NCI-H345 (cell line): ENCODE measurements at regions not wholly inside any gene's neighbourhood (a gene's known extent, or its start where the extent isn't known, plus 50 kb on each side); places are given as distances from the start of the nearest gene placed in this dataset.
A peak's percentile ranks its signal among the peaks of the same experiment; 100 is the strongest.

Experiments used
- DNase-seq: peaks from one replicate; lab custom pipeline; 2025; lab: John Stamatoyannopoulos, UW

DNA sequence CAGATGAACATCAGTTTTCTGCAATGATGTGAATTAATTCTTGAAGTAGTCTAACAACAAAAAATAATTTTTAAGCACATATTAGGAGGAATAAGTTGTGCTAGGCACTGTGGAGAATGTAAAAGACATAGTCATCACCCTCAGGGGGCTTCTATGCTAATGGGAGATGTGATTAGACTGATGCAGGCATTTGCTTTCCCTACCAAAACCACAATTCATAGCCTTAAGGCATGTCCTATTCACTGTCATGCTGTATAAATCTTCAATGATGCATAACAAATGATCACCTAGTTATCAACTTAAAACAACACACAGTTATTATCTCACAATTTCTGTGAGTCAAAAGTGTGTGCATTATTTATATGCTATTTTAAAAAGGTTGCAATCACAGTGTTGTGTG lies 422.6 kb downstream of the MAN2A1 start:
- DNase-seq, result no peak

DNA sequence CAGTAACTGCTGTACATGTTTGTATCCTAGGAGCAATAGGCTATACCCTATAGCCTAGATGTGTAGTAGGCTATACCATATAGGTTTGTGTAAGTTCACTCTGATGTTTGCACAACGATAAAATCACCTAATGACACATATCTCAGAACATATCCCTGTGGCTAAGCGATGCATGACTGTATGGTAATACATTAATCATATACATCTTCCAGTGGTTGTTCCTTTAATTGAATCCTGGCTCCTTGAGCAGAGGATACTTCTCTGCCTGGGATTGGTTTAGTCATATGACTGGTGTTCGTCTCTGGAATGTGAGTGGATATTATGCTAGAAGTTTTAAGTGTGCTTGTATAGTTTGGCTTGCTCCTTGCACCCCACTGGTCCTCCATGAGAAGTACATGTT lies 425.8 kb downstream of the MAN2A1 start:
- no peak for DNase-seq

DNA sequence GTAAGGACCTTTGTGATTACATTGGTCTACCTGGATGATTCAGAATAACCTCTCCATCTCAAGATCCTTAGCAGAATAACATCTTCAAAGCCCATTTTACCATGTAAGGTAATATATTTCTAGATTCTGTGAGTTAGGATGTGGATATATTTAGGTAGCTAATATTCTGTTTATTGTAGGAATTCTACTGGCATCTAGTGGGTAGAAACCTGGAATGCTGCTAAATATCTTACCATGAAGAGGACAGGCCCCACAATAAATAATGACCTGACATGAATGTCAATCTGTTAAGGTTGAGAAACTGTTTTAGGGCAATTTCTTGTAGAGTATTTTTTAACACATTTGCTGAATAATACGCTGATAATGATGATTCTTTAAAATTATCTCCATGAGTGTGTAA lies 426.8 kb downstream of the MAN2A1 start:
- no peak for DNase-seq

DNA sequence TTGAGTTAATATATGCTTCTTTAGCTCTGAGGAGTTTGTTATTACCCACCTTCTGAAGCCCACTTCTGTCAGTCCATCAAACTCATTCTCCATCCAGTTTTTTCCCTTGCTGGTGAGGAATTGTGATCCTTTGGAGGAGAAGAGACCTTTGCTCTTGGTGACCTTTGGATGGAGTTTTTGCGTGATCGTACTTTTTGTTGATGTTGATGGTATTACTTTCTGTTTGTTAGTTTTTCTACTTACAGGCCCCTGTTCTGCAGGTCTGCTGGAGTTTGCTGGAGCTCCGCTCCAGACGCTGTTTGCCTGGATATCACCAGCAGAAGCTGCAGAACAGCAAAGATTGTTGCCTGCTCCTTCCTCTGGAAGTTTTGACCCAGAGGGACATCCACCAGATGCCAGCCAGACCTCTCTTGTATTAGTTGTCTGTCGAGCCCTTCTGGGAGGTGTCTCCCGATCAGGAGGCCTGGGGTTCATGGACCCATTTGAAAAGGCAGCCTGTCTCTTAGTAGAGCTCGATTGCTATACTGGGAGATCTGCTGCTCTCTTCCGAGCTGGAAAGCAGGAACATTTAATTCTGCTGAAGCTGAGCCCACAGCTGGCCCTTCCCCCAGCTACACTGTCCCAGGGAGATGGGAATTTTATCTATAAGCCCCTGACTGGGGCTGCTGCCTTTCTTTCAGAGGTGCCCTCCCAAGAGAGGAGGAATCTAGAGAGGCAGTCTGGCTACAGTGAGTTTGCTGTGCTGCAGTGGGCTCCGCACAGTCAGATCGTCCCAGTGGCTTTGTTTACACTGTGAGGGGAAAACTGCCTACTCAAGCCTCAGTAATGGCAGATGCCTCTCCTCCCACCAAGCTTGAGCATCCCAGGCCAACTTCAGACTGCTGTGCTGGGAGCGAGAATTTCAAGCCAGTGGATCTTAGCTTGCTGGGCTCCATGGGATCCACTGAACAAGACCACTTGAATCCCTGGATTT lies 445.5 kb downstream of the MAN2A1 start:
- DNase-seq, result no peak

DNA sequence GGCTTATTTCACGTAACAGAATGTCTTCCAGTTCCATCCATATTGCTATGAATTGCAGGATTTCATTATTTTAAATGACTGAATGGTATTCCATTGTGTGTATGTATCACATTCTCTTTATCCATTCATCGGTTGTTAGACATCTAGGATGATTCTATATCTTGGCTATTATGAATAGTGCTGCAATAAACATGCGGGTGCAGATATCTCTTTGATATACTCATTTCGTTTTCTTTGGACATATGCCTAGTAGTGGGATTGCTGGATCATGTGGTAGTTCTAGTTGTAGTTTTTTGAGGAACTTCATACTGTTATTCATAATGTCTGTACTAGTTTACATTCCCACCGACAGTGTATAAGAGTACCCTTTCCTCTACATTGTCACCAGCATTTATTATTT lies 460.5 kb downstream of the MAN2A1 start:
- DNase-seq, result no peak

DNA sequence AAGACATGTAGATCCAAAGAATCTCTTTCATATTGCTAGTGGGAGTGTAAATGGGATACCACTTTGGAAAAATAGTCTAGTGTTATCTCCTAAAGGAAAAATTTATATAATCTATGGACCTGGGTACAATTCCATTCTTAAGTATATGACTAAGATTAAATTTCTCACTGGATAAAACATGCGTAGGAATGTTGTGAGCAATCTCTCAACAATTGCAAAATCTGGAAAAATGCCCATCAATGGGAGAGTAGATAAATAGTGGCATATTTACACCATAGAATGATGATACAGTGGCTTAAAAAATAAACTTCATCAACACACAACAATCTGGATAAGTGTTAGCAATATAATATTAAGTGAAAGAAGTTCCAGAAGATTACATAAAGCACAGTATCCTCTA lies 469.5 kb downstream of the MAN2A1 start:
- DNase-seq, result no peak

DNA sequence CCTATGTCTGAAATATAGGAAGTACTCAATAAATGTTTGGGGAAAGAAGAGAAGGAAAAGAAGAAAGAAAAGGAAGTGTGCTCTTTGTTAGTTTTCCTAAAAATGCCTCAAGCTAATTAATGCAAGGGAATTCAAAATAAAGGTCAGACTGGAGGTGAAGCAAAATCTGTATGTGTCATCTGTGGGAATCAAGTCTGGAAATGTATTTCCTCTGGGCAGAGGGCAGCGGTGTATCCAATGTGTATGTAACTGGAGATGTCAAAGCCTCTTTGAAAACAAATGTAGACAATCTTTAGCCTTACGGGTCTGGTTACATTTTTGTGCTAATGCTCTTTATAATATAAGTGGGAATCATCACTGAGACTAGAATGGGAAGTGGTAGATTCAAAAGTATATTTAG lies 471.4 kb downstream of the MAN2A1 start:
- DNase-seq, result no peak

DNA sequence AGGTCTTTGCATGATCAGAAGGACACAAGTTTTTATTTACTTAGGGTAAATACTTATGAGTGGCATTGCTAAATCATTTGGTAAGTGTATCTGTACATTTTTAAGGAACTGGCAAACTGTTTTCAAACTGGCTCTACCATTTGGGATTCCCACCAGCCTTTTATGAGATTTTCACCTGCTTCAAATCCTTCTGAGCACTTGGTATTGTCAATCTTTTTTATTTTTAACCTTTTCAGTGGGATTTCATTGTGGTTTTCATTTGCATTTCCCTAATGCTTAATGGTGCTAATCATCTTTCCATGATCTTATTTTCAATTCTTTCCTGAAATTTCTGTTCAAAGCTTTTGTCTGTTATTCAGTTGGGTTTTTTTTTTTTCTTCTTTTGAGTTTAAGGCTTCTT lies 475.6 kb downstream of the MAN2A1 start:
- no peak for DNase-seq

DNA sequence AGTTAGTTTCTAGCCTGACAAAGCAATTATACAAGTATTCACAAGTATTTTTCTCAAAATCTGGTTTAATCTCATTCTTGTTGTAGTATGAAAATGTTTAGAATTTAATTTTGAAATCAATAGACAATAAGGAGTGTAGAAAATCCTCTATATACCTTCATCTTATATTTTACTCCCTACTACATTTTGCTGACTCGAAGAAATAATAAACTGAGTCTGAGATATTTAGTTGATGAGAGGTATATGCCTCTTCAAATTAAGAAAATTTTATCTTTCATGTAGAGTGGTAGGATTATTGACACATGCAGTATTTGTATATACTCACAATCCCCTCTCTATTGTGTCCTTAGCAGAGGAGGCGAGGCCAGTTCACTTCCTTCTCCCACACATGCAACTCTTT lies 477.7 kb downstream of the MAN2A1 start:
- DNase-seq, result no peak

DNA sequence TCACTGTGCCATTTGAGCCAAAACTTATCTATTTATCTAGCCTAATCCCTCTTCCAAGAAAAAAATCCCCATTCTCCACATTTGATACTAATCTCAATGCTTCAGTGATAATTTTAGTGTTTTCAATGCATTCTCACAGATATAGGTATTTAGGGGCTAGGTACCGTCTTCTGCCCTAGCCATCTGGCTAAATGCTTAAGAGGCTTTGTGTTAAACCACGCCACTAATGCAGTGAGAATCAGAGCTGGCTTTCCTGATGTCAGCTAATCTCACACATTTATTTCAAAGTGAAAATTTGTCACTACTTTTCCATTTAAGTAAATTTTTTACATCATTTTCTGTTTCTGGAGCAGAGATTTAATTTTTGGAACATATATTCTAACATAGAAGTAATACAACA lies 479.7 kb downstream of the MAN2A1 start:
- no peak for DNase-seq

DNA sequence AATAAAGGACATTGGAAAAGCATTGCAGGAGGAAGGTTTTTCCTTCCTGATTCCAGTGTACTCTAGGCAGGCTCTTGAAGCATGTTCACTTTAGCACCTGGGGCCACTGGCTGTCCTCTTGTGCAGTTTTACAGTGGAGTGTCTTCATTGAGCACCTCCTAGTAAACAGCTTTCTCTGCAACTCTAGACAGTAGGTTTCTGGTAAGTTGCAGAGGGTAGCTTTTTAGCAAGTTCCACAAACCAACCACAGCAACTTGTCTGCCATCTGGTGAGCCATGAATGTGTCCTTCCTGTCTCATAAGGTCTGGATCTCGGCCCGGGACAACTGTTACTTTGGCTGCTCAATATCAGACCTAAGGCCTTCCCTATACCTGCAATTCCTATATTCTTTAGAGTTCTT lies 488.0 kb downstream of the MAN2A1 start:
- no peak for DNase-seq

DNA sequence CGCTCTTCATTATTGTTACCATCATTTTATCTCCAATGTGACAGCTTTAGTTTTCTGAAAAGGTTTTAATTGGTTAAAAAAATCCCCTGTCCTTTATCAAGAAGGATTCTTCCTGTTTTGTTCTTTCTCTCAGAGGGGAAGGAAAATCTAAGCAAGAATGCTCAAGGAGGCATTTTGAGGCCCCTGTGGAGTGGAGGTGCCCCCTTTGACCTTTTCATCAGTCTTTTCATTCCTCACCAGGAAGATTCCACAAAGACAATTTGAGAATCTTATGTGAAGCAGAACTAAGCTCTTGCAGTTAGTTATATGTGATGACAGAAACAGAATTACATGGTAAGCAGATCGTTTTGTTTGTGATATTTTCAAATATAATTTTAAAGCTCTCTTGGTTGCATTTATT lies 489.6 kb downstream of the MAN2A1 start:
- no peak for DNase-seq

DNA sequence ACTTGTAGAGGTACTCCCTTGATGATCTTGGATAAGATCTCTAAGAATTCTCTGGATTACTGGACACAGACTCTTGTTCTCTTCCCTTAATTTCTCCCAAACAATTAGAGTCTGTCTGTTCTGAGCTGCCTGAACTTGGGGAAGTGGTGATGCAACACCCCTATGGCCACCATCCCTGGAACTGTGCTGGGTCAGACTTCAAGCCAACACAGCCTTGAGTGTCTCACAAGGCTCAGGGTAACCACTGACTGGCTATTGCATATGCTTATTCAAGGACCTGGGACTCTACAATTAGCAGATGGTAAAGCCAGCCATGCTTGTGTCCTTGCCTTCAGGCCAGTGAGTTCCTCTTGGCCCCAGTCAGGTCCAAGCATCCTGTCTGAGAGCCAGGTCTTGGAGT lies 504.5 kb downstream of the MAN2A1 start:
- no peak for DNase-seq

DNA sequence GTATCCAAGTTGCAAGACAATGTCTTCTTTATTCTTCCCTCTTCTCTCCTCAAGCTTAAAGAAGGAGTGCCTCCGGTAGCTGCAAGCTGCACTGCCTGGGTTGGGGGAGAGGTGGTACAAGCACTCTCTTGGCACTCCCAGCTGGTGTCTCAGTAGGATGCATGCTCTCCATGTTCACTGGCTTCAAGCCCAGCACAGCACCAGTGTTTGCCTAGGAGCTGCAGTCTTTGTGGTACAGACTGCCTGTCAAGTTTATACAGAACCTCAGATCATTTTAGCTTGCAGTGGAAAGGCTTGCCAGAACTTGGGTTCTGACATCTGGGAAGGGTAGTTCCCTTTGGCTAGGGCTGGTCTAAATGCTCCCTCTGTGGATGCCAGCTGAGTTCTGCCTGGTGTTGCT lies 505.6 kb downstream of the MAN2A1 start:
- peak; percentile 59 for DNase-seq

DNA sequence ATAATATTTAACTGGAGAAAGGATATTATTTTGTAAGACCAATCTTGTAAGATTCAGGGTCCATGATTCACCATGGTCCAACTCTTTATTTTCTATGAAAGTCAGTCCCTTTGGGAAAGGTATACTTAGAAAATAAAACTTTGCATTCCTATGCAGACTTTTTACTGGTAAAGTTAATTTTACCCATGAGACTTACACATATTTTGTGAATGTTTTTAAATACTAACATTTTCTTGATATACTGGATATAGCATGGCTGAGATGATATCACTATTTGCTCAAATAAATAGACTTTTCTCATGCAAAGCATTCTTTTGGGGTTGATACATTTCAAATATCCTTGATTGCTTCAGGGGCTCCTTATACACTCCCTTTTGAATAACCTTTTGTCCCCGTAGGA lies 512.1 kb downstream of the MAN2A1 start:
- DNase-seq, result no peak

DNA sequence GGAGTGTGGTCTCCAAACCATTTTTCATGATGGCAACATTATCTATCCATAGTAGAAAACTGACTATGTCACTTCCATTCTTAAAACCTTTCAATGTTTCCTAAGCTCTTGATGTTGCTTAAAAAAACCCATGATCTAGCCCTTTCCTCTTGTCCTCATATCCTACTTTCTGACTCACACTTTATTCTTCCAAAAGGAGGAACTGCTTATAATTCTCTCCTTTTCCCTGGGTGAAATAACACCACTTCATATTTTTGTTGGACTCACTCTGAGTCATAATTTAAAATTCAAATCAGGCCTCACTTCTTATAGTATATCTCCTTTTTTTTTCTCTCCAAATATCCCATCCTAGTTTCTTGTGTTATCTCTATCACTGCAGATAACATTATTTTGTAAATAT lies 513.9 kb downstream of the MAN2A1 start:
- DNase-seq, result no peak

DNA sequence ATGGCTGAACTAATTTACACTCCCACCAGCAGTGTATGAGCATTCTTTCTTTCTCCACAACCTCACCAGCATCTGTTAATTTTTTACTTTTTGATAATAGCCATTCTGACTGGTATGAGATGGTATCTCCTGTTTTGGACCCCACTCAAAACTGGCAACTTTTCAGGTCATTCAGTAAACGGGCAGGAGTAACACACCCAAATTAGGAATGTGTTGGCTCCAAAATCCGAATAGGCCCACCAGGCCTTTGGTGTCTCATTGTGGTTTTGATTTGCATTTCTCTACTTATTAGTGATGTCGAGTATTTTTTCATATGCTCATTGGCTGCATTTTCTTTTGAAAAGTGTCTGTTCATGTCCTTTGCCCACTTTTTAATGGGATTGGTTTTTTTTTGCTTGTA lies 517.1 kb downstream of the TMEM232 start:
- no peak for DNase-seq

DNA sequence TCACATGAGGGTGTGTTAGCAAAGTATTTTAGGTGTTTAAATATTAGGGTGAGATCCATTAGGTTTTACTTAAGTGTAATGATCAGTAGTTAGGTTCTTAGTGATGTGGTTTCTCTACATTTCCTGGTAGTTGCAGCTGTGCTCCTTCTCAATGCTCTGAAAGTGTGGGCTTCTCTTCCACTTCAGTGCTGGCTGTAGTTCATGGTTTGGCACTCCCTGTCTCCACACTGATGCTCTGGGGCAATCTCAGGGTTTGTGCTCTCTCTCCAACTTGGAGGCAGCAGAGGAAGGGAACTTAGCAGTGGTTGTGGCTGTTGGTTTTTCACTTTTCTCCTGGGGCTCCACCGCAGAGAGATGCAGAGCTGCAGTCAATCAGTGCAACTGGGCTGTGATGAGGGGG lies 507.5 kb downstream of the TMEM232 start:
- no peak for DNase-seq

DNA sequence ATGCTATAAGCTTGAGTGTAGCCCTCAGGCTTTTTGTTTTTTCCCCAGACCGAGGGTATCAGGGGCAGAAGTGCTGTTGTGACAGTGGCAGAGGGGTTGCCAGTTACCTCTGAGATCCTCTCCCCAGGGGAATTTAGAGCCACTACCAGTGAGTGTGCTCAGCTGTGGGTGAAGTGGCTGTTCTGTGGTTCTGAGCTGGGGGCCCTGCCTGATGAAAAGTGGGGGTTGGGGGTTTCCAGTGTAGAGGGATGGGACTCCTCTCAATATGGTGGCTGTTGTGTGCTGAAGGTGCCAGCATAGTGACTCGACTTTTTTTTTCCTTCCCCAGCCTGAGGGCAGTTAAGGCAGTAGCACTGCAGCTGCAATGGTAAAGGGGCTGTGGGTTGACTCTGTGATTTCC lies 506.7 kb downstream of the TMEM232 start:
- no peak for DNase-seq

DNA sequence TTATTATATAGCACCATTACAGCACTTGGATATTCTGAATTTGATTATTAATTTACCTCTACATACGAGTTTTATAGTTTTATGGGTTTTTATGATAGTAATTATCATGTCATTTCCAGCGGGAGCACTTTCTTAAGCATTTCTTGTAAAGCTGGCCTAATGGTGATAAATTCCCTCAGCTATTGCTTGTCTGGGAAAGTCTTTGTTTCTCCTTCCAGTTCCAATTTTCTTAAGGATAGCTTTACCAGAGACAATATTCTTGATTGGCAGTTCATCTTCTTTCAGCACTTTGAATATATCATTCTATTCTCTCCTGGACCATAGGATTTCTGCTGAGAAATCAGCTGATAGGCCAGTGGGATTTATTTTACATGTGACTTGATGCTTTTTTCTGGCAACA lies 505.4 kb downstream of the TMEM232 start:
- no peak for DNase-seq

DNA sequence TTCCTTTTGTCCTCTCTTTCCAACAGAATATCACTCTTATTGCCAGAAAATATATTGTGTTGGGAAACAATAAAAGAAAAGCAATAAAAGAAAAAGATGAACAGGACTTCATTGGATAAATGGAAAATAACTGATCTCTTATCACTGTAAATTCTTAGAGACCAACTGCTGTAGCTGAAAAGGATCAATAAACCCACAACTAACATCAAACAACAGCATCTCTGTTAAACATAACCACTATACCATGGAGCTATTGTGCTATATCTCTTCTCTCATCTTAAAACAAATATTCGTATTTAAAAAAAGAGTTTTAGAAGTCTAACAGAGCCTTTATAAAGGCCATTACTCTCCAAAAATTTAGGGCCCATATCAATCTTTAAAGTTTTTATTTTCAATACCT lies 502.4 kb downstream of the TMEM232 start:
- DNase-seq, result no peak

DNA sequence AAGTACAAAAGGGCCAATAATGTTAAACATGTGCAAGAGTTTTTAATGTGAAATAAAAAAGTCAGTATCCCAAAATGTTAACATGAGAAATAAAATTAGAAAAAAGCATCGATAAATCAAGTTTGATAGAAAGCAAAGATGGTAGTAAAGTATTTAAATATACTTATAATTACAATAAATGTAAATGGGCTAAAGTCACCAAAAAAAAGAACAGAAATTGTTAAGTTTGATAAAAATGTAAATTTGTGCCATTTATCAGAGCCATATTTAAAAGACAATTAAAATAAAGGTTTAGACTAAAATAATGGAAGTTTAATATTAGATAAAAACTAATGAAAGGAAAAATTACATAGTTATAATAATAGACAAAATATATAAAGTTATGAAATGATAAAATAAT lies 500.5 kb downstream of the TMEM232 start:
- DNase-seq, result no peak

DNA sequence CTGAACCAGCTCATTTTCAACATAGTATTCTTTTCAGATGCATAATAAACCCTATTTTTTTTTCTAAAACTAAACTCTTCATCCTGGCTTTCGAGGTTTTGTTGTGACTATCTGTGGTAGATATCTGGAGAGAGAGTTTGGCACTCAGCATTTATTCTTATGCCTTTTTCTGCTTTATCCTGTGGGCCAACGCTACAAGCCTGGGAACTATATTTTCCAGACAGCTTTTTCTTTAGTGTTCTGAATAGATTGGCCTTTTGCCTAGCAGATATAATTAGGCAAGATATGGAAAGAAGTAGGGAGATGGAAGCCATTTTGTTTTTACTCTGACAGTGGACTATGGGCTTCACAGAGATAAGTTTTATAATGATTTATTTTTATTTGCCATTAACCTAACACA lies 486.7 kb downstream of the TMEM232 start:
- DNase-seq, result no peak

DNA sequence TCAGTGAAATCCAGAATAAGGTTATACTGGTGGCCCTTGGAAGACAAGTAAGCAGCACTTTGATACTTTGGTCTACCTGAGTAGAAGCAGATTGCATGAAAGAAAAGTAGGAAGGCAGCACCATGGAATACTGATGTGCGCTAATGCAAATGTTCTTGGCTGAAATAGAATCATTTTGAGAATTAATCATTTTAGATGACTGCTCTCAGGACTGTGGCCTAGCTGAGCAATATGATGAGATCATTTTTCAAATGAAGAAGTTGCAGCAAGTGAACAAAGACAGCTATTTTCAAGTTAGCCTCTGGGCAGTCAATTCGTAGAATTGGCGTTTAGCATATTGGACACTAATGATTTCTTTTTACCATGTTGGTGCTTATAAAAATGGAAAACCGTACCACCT lies 483.5 kb downstream of the TMEM232 start:
- no peak for DNase-seq
